GM12891 (cell line): ENCODE measurements at regions not wholly inside any gene's neighbourhood (a gene's known extent, or its start where the extent isn't known, plus 50 kb on each side); places are given as distances from the start of the nearest gene placed in this dataset.

ENCODE experiments used
- POLR2A ChIP-seq: IDR thresholded peaks from 2 replicates; pipeline ENCODE4 v1.6.1; 2011; ENCODE audit warnings: low read depth, low read length, control low read depth
- POLR2AphosphoS5 ChIP-seq: IDR thresholded peaks from 2 replicates; pipeline ENCODE4 v1.6.1; 2011; ENCODE audit warnings: low read depth, low read length, control low read depth
- POU2F2 ChIP-seq: IDR thresholded peaks from 2 replicates; pipeline ENCODE4 v1.6.1; 2011; ENCODE audit warnings: low read depth, mild to moderate bottlenecking, control low read depth, low read length, moderate library complexity
- SPI1 ChIP-seq: IDR thresholded peaks from 2 replicates; pipeline ENCODE4 v1.6.1; 2011; ENCODE audit warnings: low read depth, low read length, control low read depth
- TAF1 ChIP-seq: IDR thresholded peaks from 2 replicates; pipeline ENCODE4 v1.6.1; 2011; ENCODE audit warnings: low read depth, low read length, control low read depth

DNA sequence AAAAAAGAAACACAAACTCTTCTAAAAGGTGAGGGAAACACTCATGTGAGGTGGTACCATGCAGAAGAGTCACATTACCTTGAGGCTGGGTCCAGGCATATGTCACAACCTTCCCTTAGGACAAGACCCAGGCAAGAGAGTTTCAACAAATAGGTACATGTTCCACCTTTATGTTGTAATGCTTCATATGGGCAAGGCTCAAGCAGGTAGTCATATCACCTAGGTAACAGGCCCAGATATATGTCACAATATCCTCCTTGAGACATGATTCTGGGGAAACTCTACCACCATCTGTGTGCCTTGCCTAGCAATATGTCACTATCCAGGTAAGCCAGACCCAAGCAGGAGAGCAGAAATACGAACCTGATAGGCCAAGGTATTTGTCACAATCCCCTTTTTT is 892.2 kb upstream of the AMELY start:
- TF ChIP-seq POLR2A (no peak), POLR2AphosphoS5 (no peak), TAF1 (no peak), SPI1 (no peak), POU2F2 (no peak)
